Upper lobe of left lung (tissue), 4 donors: ENCODE measurements at regions not wholly inside any gene's neighbourhood (a gene's known extent, or its start where the extent isn't known, plus 50 kb on each side); places are given as distances from the start of the nearest gene placed in this dataset.

Source experiments
- POLR2A ChIP-seq, 4 donors: fragments of 450-650 bp; IDR thresholded peaks; one replicate each; pipeline ENCODE4 v1.5.1; 2016 to 2017; ENCODE audit warnings: antibody characterized with exemption in 4 of 4, mild to moderate bottlenecking in 2 of 4
- POLR2AphosphoS5 ChIP-seq, 2 donors: sonication (generic); formaldehyde crosslinking; IDR thresholded peaks; one replicate each; pipeline ENCODE4 v1.5.1; 2017; ENCODE audit warnings: antibody characterized with exemption in 2 of 2

GRCh38 chr17:34130544-34130943 lies 124.5 kb upstream of the CCL2 start:
- no peak for TF ChIP-seq POLR2A (IDR thresholded peaks at IDR 0.05)
- TF ChIP-seq POLR2AphosphoS5 (IDR thresholded peaks at IDR 0.05) = no peak
